ENCODE measurements at regions not wholly inside any gene's neighbourhood (a gene's known extent, or its start where the extent isn't known, plus 50 kb on each side); places are given as distances from the start of the nearest gene placed in this dataset.
A peak's percentile ranks its signal among the peaks of the same experiment; 100 is the strongest.

DNA sequence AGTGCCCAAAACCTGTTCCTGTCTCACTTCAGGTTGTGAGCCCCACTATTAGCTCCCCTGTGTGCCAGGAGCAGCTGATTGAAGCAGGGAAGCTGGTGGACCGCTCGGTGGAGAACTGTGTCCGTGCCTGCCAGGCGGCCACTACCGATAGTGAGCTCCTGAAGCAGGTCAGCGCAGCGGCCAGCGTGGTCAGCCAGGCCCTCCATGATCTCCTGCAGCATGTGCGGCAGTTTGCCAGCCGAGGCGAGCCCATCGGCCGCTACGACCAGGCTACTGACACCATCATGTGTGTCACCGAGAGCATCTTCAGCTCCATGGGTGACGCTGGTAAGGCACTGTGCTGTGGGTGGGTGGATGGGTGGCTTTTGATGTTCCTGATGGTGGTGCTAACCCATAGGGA, 334.1 kb upstream of the TPM1 start:
- no peak overlapping the region for H3K4me3 Mint-ChIP-seq
- H3K36me3 Mint-ChIP-seq, result no peaks in the 10 kb centered on the region
- ChIA-PET CTCF (interaction anchor here (1.0 kb wide), 1 partner anchor 33 kb away, joined by 3 read pairs; no protein-coding TSS in a partner anchor), POLR2A (no interaction called here)
- intact Hi-C loops (cut with micrococcal nuclease), result no loop called here
- no peaks in the 10 kb centered on the region for H3K27me3 Mint-ChIP-seq
- no peaks in the 10 kb centered on the region for H3K9me3 Mint-ChIP-seq
- H3K27ac Mint-ChIP-seq, result no peak overlapping the region
- peaks cover 12% of the 10 kb centered on the region for H3K4me1 Mint-ChIP-seq (ENCODE audit: low read depth)
- DNase-seq, result no peak

DNA sequence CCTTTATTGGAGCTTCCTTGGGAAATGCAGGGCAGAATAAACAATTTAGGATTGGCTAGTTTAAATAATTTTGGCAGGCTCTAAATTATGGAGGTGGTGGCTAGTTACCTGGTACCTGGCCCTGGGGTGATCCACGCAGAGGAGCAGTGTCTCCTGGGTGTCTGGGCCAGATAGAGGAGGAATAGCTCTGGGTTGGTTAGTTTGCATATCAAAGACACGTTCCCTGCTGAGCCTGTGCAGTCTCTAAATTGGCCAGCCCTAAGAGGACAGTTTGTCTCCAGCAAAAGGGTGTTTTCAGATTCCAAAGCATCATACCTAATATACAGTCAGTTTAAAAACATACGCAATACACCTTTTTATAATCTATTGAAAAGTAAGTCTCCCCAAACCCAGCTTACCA, 333.3 kb upstream of the TPM1 start:
- intact Hi-C loops (cut with micrococcal nuclease), result no loop called here
- CTCF ChIA-PET, result interaction anchor here (1.0 kb wide), 1 partner anchor 33 kb away, joined by 3 read pairs; no protein-coding TSS in a partner anchor
- Mint-ChIP-seq H3K4me3 (no peak overlapping the region), H3K27ac (no peak overlapping the region), H3K4me1 (ENCODE audit: low read depth) (peaks cover 12% of the 10 kb centered on the region), H3K36me3 (no peaks in the 10 kb centered on the region), H3K9me3 (no peaks in the 10 kb centered on the region), H3K27me3 (no peaks in the 10 kb centered on the region)
- no peak for DNase-seq
- POLR2A ChIA-PET, result no interaction called here

DNA sequence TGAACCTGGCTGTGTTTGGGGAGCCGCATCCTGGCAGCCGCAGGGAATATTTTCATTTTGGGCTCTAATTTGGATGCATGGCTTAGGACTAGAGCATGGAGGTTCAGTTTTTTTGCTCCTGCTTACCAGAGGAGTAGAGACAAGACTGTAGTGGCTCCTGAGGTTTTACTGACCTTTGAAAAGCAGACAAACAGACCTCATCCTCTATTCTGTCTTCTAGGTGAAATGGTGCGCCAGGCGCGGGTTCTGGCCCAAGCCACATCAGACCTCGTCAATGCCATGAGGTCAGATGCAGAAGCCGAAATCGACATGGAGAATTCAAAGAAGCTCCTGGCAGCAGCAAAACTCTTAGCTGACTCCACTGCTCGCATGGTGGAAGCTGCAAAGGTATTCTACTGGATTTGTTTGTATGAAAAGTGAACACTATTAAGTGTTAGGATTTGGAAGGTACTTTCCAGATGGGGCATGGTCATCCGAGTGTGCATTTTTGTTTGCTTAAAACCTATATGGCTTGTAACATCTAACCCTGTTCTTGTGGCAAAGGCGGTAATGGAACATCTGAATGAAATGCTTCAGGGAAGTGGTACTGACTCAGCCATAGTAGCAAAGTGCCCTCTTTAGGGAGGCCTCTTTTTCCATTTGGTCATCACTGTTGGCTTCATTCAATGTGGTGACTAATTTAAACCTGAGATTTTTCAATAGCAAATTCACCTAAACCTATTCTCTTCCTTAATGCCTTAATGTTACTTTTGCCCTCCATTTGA, 330.7 kb upstream of the TPM1 start:
- H3K27ac Mint-ChIP-seq, result peak overlapping the region; percentile 68
- DNase-seq, result peak; percentile 38
- no peaks in the 10 kb centered on the region for H3K9me3 Mint-ChIP-seq
- H3K4me1 Mint-ChIP-seq (ENCODE audit: low read depth), result peaks cover 12% of the 10 kb centered on the region
- CTCF ChIA-PET, result no interaction called here
- POLR2A ChIA-PET, result no interaction called here
- H3K4me3 Mint-ChIP-seq, result no peak overlapping the region
- no peaks in the 10 kb centered on the region for H3K27me3 Mint-ChIP-seq
- H3K36me3 Mint-ChIP-seq, result no peaks in the 10 kb centered on the region
- intact Hi-C loops (cut with micrococcal nuclease), result no loop called here

DNA sequence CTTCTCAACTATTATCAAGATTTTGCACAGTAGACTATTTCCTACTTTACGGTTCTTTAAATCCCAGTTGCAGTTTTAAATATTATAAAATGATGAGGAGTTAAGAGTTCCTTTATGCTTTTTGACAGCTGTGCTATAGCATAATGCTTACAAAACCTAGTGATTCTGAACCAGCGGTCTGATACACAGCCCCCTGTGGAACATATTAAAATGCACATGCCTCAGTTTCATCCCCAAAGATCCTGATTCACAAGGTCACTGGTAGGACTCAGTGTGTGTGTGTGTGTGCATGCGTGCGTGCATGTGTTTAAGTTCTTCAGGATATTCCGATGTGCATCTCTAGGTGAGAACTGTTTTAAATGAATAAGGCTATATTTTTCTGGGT, 330.1 kb upstream of the TPM1 start:
- no peak for DNase-seq
- Mint-ChIP-seq H3K36me3 (no peaks in the 10 kb centered on the region), H3K4me1 (ENCODE audit: low read depth) (peaks cover 12% of the 10 kb centered on the region), H3K27ac (no peak overlapping the region), H3K9me3 (no peaks in the 10 kb centered on the region), H3K27me3 (no peaks in the 10 kb centered on the region), H3K4me3 (no peak overlapping the region)
- ChIA-PET CTCF (no interaction called here), POLR2A (no interaction called here)
- intact Hi-C loops (cut with micrococcal nuclease), result no loop called here

DNA sequence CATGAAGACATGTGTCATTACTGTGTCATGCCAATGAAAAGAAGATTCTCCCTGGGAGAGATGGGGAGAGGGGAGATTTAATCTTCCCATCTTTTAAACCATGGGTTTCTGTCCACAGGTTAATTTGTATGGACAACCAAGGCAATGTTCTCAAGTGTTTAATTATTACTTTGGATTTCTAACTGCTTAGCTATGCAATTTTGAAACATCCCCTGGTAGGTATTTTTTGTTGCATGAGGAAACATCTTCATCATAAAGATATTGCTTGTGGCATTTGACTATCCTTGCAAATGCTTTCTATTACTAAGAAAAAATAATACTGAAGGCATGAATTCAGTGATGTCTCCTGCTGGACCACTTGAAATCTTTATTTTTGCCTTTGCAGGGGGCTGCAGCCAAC, 326.6 kb upstream of the TPM1 start:
- DNase-seq, result no peak
- Mint-ChIP-seq H3K9me3 (no peaks in the 10 kb centered on the region), H3K27ac (no peak overlapping the region), H3K4me3 (no peak overlapping the region), H3K36me3 (no peaks in the 10 kb centered on the region), H3K27me3 (no peaks in the 10 kb centered on the region), H3K4me1 (ENCODE audit: low read depth) (peaks cover 12% of the 10 kb centered on the region)
- intact Hi-C loops (cut with micrococcal nuclease), result no loop called here
- ChIA-PET CTCF (no interaction called here), POLR2A (no interaction called here)

DNA sequence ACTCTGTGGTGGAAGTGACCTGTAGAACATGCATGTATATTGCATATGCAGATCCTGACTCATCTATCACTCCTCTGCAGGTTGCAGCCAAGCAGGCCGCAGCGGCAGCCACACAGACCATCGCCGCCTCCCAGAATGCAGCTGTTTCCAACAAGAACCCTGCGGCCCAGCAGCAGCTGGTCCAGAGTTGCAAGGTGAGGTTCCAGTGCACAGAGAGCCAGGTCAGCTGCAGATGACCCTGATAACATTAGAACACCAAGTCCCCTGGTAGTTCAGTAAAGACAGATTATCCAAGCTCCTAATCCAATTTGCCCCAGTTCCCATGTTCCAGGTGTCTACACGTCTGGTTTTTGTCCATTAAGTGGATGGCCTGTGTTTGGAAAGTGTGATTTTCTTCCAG, 325.1 kb upstream of the TPM1 start:
- H3K27ac Mint-ChIP-seq, result no peak overlapping the region
- H3K36me3 Mint-ChIP-seq, result no peaks in the 10 kb centered on the region
- POLR2A ChIA-PET, result no interaction called here
- peaks cover 1% of the 10 kb centered on the region for H3K4me1 Mint-ChIP-seq (ENCODE audit: low read depth)
- H3K9me3 Mint-ChIP-seq, result no peaks in the 10 kb centered on the region
- H3K27me3 Mint-ChIP-seq, result no peaks in the 10 kb centered on the region
- DNase-seq, result no peak
- H3K4me3 Mint-ChIP-seq, result no peak overlapping the region
- CTCF ChIA-PET, result no interaction called here
- intact Hi-C loops (cut with micrococcal nuclease), result no loop called here

DNA sequence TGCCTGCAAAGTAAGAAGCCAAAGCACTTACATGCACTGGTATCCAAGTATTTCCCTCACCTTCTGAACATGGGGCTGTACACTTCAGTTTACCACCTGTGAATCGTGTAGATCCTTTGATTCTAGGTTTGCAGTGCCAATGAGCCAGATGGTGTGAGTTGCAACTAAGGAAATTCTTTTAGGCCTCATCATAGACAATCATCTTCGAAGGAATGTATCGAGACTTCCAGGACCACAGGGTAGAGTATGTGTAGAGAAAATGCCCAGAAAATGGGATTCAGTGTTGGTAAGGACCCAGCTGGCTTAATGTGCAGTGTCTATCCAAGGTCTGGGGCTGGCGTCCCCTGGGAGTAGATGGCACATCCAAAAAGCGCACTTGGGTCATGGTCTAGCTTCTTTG, 323.2 kb upstream of the TPM1 start:
- ChIA-PET CTCF (interaction anchor here (1.8 kb wide), 1 partner anchor 23 kb away, joined by 4 read pairs; no protein-coding TSS in a partner anchor), POLR2A (no interaction called here)
- Mint-ChIP-seq H3K4me3 (no peak overlapping the region), H3K27me3 (no peaks in the 10 kb centered on the region), H3K9me3 (no peaks in the 10 kb centered on the region), H3K4me1 (ENCODE audit: low read depth) (no peaks in the 10 kb centered on the region), H3K27ac (no peak overlapping the region), H3K36me3 (no peaks in the 10 kb centered on the region)
- intact Hi-C loops (cut with micrococcal nuclease), result no loop called here
- no peak for DNase-seq

DNA sequence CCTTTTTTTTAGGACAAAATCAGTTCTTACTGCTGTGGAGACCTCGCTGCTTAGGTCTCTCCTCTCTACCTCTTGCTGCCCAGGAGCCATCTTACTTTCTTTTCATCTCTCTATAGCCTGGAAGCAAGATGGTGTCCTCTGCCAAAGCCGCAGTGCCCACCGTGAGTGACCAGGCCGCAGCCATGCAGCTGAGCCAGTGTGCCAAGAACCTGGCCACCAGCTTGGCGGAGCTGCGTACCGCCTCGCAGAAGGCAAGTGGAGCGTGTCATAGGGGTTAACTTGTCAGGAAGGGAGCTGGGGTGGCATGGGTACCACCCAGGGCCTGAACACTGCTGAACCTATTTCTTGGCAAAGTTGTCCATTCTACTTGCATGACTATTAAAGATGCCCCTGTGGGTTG, 320.3 kb upstream of the TPM1 start:
- Mint-ChIP-seq H3K9me3 (no peaks in the 10 kb centered on the region), H3K4me1 (ENCODE audit: low read depth) (no peaks in the 10 kb centered on the region), H3K36me3 (no peaks in the 10 kb centered on the region), H3K4me3 (no peak overlapping the region), H3K27ac (no peak overlapping the region), H3K27me3 (no peaks in the 10 kb centered on the region)
- intact Hi-C loops (cut with micrococcal nuclease), result no loop called here
- POLR2A ChIA-PET, result no interaction called here
- DNase-seq, result no peak
- CTCF ChIA-PET, result no interaction called here

DNA sequence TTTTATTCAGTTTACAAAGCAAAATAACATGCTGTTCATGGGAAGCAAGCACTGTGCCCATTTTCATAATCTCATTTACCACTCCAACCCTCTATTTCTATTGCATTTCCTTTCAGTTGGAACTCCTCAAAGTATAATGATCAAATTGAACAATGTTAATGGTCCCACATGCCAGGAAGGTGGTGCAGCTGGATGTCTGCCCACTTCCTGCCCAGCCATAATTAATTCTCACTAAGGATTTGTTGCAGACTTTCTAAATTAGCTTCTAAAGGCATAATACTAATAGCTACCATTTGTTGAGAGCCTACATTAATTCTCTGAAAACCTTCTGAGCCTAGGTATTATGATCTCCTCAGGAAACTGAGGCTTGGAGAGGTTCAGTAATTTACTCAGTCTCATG, 316.1 kb upstream of the TPM1 start:
- ChIA-PET POLR2A (no interaction called here), CTCF (interaction anchor here (2.7 kb wide), 1 partner anchor 16 kb away, joined by 13 read pairs; no protein-coding TSS in a partner anchor)
- Mint-ChIP-seq H3K9me3 (no peaks in the 10 kb centered on the region), H3K27ac (no peak overlapping the region), H3K4me1 (ENCODE audit: low read depth) (no peaks in the 10 kb centered on the region), H3K27me3 (peaks cover 5% of the 10 kb centered on the region), H3K36me3 (no peaks in the 10 kb centered on the region), H3K4me3 (no peak overlapping the region)
- intact Hi-C loops (cut with micrococcal nuclease), result no loop called here
- no peak for DNase-seq

DNA sequence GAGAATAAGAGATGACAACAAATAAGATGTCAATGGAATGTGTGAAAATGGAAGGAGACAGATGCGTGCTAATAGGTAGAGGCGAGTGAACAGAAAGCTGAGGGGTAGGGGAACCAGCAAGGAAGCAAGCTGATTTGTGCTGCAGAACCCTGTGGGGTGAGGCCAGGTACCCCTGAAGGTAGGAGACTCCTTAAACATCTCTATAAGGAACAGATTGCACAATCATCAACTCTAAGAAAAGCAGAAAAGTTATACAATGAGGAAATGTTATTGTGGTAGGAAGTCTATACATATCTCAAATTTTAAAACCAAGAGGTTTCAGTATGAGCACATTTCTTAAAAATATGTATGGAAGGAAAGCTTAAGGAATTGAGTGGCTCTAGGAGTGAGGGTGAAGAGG, 315.0 kb upstream of the TPM1 start:
- intact Hi-C loops (cut with micrococcal nuclease), result no loop called here
- Mint-ChIP-seq H3K9me3 (no peaks in the 10 kb centered on the region), H3K4me3 (no peak overlapping the region), H3K27ac (no peak overlapping the region), H3K27me3 (peaks cover 9% of the 10 kb centered on the region), H3K36me3 (no peaks in the 10 kb centered on the region), H3K4me1 (ENCODE audit: low read depth) (no peaks in the 10 kb centered on the region)
- POLR2A ChIA-PET, result no interaction called here
- no peak for DNase-seq
- CTCF ChIA-PET, result interaction anchor here (2.7 kb wide), 1 partner anchor 15 kb away, joined by 13 read pairs; no protein-coding TSS in a partner anchor

DNA sequence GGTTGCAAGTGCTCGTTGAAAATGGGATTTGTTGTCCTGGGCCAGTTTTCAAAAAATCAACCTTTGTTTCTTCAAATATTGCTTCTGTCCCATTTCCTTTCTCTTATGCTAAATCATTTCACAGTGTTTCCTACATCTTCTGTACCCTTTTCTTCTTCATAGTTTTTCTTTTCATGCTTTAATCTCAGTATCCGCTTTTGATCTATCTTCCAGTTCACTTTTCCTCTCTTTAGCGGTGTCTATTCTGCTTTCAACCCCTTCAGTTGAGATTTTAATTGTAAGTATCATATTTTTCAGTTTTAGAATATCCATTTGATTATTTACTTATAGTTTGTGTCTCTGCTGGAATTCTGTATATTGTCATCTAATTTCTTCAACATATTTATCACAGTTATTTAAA, 311.7 kb upstream of the TPM1 start:
- H3K4me1 Mint-ChIP-seq (ENCODE audit: low read depth), result no peaks in the 10 kb centered on the region

DNA sequence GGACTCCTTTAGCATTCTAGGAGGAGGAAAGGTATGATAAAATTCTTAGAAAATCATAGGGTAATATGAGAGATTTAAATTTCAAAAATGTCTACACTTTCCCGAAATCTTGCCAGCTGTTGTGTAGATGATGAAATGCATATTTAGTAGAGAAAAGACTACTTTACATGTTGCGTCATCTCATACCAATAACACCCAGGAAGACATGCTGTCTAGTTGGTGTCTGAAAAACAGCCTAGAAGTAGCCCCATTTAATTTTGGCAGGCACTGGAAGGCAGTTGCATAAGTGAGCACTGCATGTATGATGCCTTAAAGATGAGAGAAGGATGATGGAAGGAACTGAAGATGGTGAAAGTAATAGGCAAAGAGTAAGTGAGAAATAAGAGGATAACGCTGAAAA, 310.5 kb upstream of the TPM1 start:
- intact Hi-C loops (cut with micrococcal nuclease), result no loop called here
- Mint-ChIP-seq H3K9me3 (no peaks in the 10 kb centered on the region), H3K36me3 (no peaks in the 10 kb centered on the region), H3K4me1 (ENCODE audit: low read depth) (no peaks in the 10 kb centered on the region), H3K27ac (no peak overlapping the region), H3K4me3 (no peak overlapping the region), H3K27me3 (peaks cover 17% of the 10 kb centered on the region)
- POLR2A ChIA-PET, result no interaction called here
- no peak for DNase-seq
- CTCF ChIA-PET, result interaction anchor here (1.0 kb wide), 1 partner anchor 10 kb away, joined by 3 read pairs; no protein-coding TSS in a partner anchor

More for the DNA sequence above, 311.7 kb upstream of the TPM1 start:
- ChIA-PET CTCF (interaction anchor here (1.2 kb wide), 1 partner anchor 12 kb away, joined by 5 read pairs; no protein-coding TSS in a partner anchor), POLR2A (no interaction called here)
- Mint-ChIP-seq H3K27ac (no peak overlapping the region), H3K4me3 (no peak overlapping the region), H3K36me3 (no peaks in the 10 kb centered on the region), H3K27me3 (peaks cover 17% of the 10 kb centered on the region), H3K9me3 (no peaks in the 10 kb centered on the region)
- intact Hi-C loops (cut with micrococcal nuclease), result no loop called here
- DNase-seq, result no peak

DNA sequence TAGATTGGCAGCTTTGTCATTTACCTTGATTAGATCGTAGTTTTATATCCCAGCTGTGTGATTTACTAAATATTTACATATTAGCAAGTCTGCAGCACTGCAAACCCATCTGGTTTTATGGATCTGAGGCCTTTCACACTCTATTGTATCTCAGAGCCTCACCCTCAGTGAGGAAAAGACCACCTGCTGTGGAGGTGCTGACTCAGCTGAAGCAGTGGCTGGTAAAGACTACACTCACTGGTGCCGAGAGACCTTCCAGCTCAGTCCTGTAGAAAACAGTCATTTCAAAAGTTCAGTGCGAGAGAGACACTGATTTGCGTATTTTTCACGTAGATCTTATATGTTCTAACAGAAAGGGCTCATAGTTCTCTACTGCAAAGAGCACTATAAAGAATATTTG, 307.8 kb upstream of the TPM1 start:
- ChIA-PET POLR2A (no interaction called here), CTCF (interaction anchor here (1.2 kb wide), 1 partner anchor 8 kb away, joined by 8 read pairs; no protein-coding TSS in a partner anchor)
- intact Hi-C loops (cut with micrococcal nuclease), result no loop called here
- H3K4me1 Mint-ChIP-seq (ENCODE audit: low read depth), result no peaks in the 10 kb centered on the region
- peaks cover 15% of the 10 kb centered on the region for H3K27me3 Mint-ChIP-seq
- DNase-seq, result no peak
- no peak overlapping the region for H3K4me3 Mint-ChIP-seq
- H3K27ac Mint-ChIP-seq, result no peak overlapping the region
- no peaks in the 10 kb centered on the region for H3K9me3 Mint-ChIP-seq
- H3K36me3 Mint-ChIP-seq, result no peaks in the 10 kb centered on the region

Measured in activated CD4-positive, alpha-beta memory T cell treated with anti-CD3 and anti-CD28 coated beads for 36 hours (primary cell).